GM21423 (cell line): ENCODE measurements at regions not wholly inside any gene's neighbourhood (a gene's known extent, or its start where the extent isn't known, plus 50 kb on each side); places are given as distances from the start of the nearest gene placed in this dataset.
"Not testable (repeated sequence)": the region's sequence is repeated elsewhere in the genome, so short reads cannot be mapped to it uniquely, and the experiment has no call there.

Experiments used
- ATAC-seq: cut with Tn5 transposase; IDR thresholded peaks from one replicate; pipeline ENCODE4 v1.9.1; 2021; ENCODE audit warnings: mild to moderate bottlenecking, moderate library complexity; ENCODE audit not compliant: unreplicated experiment

GRCh38 chr10:117601716-117602115, 59.2 kb downstream of the EMX2 start:
- no peak for ATAC-seq

DNA sequence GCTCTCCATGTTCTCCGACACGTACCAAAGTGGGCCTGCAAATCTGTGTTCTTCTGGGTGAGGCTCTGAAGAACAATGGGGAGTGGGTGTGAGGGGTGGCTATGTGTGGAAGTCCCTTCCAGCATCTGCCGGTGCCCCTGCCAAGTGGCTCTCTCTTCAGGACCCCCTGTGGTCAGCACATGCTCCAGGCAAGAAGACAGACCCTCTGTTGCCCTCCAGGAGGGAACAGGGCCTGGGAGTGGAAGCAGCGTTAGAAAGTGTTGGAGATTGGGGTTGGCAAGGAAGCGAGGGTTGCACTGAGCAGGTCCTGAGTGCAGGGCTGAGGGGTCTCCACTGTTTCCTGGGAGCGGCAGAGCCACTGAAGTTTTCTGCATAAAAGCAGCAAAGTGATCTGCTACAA, 60.5 kb downstream of the EMX2 start:
- ATAC-seq: no peak

DNA sequence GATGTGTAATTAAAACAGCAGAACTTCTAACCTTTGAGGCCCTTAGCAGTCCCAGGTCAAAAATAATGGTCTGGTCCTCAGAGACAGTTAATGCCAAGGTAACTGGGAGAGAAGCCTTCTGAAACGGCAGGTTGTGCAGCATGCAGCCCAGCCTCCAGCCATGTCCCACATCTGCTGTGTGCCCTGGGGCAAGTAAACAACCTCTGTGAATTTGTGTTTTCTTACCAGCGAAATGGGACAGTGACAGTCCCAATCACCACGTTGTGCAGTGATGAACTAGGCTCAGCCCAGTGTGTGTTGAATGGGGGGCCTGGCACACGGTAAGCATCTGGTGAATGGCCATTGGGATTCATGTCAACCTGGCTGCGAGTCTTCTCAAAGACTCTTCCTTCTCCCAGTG, 61.2 kb downstream of the EMX2 start:
- no peak for ATAC-seq

- no peak for ATAC-seq
Measured at GRCh38 chr10:117609095-117609795, 66.7 kb downstream of the EMX2 start.

GRCh38 chr10:117609796-117610170, 67.2 kb downstream of the EMX2 start:
- no peak for ATAC-seq

- no peak for ATAC-seq
Measured at GRCh38 chr10:117610321-117610720, 67.8 kb downstream of the EMX2 start.

DNA sequence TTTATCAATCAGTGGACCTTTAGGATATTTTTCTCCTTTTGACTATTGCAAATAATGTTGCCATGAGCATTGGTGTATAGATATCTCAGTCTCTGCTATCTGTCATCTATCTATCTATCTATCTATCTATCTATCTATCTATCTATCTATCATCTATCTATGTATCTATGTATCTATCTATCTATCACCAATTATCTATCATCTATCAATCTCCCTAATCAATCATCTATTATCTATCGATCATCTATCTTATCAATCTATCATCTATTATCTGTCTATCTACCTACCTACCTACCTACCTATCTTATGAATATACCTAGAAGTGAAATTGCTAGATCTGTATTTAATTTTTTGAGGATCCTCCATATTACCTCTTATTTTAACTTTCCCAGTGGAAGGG, 69.6 kb downstream of the EMX2 start:
- no peak for ATAC-seq

- ATAC-seq: no peak
Measured at GRCh38 chr10:117615649-117616048, 73.1 kb downstream of the EMX2 start.

DNA sequence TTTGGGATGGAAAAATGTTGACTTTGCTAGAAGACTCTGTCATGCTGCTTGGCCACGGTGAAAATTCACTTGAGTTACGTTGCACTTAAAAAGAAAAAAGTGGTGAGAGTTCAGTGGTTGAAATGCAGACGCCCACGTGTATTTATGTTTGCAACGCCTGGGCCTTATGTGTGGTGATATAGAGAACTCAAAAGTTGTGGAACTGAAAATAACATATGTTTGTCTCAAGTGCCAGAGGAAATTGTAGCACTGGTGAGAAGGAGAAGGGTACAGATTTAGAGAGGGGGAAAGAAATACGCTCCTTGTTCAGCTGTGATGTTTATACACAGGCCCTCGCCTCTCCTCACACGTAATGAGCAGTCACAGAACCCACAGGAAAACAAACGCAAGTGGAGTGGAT, 73.6 kb downstream of the EMX2 start:
- ATAC-seq: no peak

- no peak for ATAC-seq
Measured at GRCh38 chr10:117617086-117617485, 74.5 kb downstream of the EMX2 start.

GRCh38 chr10:117617659-117618058, 75.1 kb downstream of the EMX2 start:
- no peak for ATAC-seq

DNA sequence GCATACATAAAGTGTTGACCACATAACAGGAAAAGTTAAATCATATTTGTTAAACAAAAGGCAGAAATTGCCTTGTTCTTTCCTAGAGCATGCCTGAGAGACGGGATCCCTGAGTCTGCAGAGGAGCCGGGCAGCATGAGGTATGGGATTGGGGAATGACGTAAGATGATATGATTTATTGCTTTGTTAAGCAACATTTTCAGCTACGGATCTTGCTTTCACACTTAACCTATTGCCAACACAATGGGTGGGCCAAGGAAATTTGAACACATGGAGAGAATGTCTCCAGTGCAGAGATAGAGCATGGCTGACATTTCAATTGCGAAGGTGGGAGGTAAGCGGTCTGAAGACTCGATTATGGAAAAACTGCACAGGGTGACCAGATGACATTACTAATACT, 76.7 kb downstream of the EMX2 start:
- no peak for ATAC-seq

GRCh38 chr10:117619707-117620405, 77.3 kb downstream of the EMX2 start:
- ATAC-seq: no peak

- no peak for ATAC-seq
Measured at GRCh38 chr10:117621196-117621595, 78.7 kb downstream of the EMX2 start.

DNA sequence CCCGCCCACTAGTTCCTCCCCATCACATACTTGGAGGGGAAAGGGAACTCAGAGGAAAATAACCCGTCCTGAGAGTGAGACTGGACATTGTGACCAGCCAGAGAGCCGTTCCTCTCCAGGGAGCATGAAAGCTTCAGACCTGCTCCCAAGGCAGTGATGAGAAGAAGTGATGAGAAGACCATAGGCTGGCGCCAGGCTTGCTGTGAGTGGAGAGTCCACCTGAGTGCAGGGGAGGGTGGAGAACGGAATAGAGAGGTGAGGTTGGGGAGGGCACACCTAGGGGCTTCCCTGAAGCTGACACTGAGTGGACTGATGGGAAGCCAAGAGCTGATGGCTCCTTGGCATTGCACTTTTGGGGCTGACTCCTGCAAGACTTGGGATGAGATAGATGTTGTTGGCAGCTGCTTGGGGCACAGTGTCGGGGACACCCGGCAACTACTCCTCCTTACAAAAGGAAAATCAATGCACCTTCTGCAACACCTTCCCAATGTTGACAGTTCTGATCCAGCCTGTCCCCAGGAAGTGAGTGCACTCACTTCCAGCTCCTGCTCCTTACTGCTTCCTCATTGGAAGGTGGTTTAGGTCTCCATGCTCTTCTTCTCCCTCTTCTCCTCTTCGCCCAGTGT, 79.4 kb downstream of the EMX2 start:
- ATAC-seq: no peak

DNA sequence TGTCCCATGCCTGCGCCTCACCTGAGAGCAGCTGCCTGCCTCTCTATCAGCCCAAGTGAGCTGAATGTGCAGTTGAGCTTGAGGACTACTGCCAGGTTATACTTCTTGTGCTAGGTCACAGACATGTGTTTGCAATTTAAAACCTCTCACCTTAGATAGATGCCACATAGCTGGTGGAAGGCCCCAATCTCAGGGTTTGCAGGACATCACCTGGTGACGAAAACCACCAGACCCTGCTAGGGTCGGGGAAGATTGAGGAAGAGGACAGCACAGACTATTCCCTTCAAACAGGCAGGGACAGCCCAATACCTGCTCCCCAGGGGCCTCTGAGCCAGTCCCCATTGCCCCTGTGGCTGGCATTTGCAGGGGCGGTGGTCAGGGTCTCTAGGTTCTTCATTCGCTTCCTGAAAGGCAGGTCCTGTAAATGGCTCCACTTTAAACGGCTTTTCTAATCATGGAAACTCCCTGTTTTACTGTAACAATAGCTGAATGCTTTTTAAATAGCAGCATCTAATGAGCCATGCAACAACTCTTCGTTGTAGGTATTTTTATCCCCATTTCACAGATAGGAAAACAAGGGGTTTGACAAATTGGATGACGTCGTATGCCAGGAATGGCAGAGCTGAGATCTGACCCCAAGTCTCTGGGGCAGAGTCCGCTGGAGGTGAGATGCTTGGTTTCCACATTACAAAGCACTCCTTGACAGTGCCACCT, 80.1 kb downstream of the EMX2 start:
- no peak for ATAC-seq

GRCh38 chr10:117626228-117626627, 83.7 kb downstream of the EMX2 start:
- ATAC-seq: no peak

GRCh38 chr10:117627561-117627960, 85.0 kb downstream of the EMX2 start:
- ATAC-seq: no peak

- not testable (repeated sequence) for ATAC-seq
Measured at GRCh38 chr10:117629717-117630116, 87.2 kb downstream of the EMX2 start.

DNA sequence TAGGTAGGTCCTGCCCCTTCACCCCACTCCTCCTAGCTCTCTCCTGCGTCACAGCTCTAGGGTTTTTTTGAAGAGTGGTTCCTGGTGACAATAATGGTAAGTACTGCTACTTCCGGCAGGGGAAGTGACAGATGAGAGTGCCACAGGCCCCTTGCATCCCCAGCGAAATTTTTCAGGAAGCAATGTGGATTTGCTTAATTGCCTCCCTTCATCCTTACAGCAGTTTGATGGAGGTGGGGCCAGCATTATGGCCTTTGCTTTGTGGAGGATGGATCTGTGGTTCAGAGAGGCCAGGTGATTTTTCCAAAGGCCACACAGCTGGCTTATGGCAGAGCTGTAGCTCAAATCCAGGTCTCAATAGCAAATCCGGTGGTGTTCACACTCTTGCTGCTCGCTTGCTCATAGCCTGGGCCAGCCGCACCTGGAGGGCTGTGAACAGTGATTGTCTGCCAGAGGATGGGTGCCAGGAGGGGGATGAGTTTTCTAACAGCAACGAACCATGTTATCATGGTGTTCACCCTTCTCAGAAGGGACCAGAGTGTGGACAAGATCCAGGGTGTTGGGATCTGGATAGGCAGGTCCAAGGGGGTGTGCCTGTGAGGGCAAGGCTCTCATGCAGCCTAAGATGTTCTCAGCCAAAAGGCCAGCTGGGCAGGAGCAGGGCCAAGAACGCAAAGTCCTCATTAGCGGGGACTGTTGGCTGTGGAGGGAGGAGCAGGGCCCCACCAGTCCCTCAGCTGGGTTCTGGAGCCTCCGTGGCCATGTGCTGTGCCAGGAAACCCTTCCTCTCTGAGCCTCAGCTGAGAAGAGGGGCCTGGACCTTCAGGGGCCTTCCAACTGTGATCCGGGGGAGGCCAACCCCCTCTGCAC, 89.0 kb downstream of the EMX2 start:
- ATAC-seq: no peak

- ATAC-seq: no peak
Measured at GRCh38 chr10:117632406-117632805, 89.9 kb downstream of the EMX2 start.
